HepG2 (cell line): ENCODE measurements at regions not wholly inside any gene's neighbourhood (a gene's known extent, or its start where the extent isn't known, plus 50 kb on each side); places are given as distances from the start of the nearest gene placed in this dataset.

Source experiments
- HOXA7 ChIP-seq: sonication (generic); formaldehyde crosslinking; IDR thresholded peaks from 2 replicates; pipeline ENCODE4 v1.8.1; 2022; ENCODE audit warnings: mild to moderate bottlenecking, missing genetic modification reagents, moderate library complexity
- HOXA9 ChIP-seq: sonication (generic); formaldehyde crosslinking; IDR thresholded peaks from 2 replicates; pipeline ENCODE4 v1.8.1; 2022; ENCODE audit warnings: missing genetic modification reagents, mild to moderate bottlenecking, moderate library complexity, borderline replicate concordance
- KDM5B ChIP-seq: sonication (generic); formaldehyde crosslinking; IDR thresholded peaks from 2 replicates; pipeline ENCODE4 v1.4.0; 2020; ENCODE audit warnings: missing genetic modification reagents, mild to moderate bottlenecking, borderline replicate concordance
- KLF16 ChIP-seq, 2 experiments: sonication (generic) in 1 of 2; formaldehyde crosslinking in 1 of 2; IDR thresholded peaks; 2 replicates each; pipeline versions ENCODE4 v1.6.1 to v1.8.0; 2016 to 2023; ENCODE audit warnings: missing genetic modification reagents in 2 of 2, missing compliant biosample characterization in 1 of 2
- NBN ChIP-seq: fragments of 450-650 bp; conservative IDR thresholded peaks from 2 replicates; pipeline ENCODE4 v1.6.1; 2017
- NFIC ChIP-seq: IDR thresholded peaks from 2 replicates; pipeline ENCODE4 v1.6.1; 2012; ENCODE audit warnings: mild to moderate bottlenecking, low read length, inconsistent platforms
- NKX3-1 ChIP-seq: sonication (generic); formaldehyde crosslinking; IDR thresholded peaks from 2 replicates; pipeline ENCODE4 v1.5.0; 2020; ENCODE audit warnings: missing genetic modification reagents
- NONO ChIP-seq, 2 experiments: fragments of 450-650 bp in 1 of 2; sonication (generic) in 1 of 2; formaldehyde crosslinking in 1 of 2; IDR thresholded peaks in 1 of 2; conservative IDR thresholded peaks in 1 of 2; 2 replicates each; pipeline versions ENCODE4 v1.6.1 to v1.8.0; 2017 to 2022; ENCODE audit warnings: mild to moderate bottlenecking in 1 of 2, missing genetic modification reagents in 1 of 2, moderate library complexity in 1 of 2
- POLR2AphosphoS5 ChIP-seq: IDR thresholded peaks from 2 replicates; pipeline ENCODE4 v1.6.1; 2012; ENCODE audit warnings: low read depth, low read length
- ZNF431 ChIP-seq: sonication (generic); formaldehyde crosslinking; IDR thresholded peaks from 2 replicates; pipeline ENCODE4 v1.9.0; 2022; ENCODE audit warnings: missing genetic modification reagents, low read depth, mild to moderate bottlenecking, borderline replicate concordance
- ZNF543 ChIP-seq: sonication (generic); formaldehyde crosslinking; IDR thresholded peaks from 2 replicates; pipeline ENCODE4 v1.4.0; 2020; ENCODE audit warnings: mild to moderate bottlenecking, missing genetic modification reagents
- ZNF549 ChIP-seq: sonication (generic); formaldehyde crosslinking; IDR thresholded peaks from 2 replicates; pipeline ENCODE4 v1.5.0; 2020; ENCODE audit warnings: missing genetic modification reagents
- ZNF567 ChIP-seq: sonication (generic); formaldehyde crosslinking; IDR thresholded peaks from 2 replicates; pipeline ENCODE4 v1.8.1; 2023; ENCODE audit warnings: mild to moderate bottlenecking, missing genetic modification reagents, borderline replicate concordance
- ZNF589 ChIP-seq: sonication (generic); formaldehyde crosslinking; conservative IDR thresholded peaks from 2 replicates; pipeline ENCODE4 v1.8.0; 2022; ENCODE audit warnings: mild to moderate bottlenecking, moderate library complexity, missing genetic modification reagents
- ZNF605 ChIP-seq: sonication (generic); formaldehyde crosslinking; IDR thresholded peaks from 2 replicates; pipeline ENCODE4 v1.8.0; 2022; ENCODE audit warnings: mild to moderate bottlenecking, missing genetic modification reagents
- ZNF83 ChIP-seq: sonication (generic); formaldehyde crosslinking; IDR thresholded peaks from 2 replicates; pipeline ENCODE4 v1.4.0; 2020; ENCODE audit warnings: missing genetic modification reagents, mild to moderate bottlenecking, borderline replicate concordance
- TF ChIP-seq, protein P1 (sequence below): sonication (generic); formaldehyde crosslinking; IDR thresholded peaks from 2 replicates; pipeline ENCODE4 v1.4.0; 2020; ENCODE audit warnings: missing genetic modification reagents, mild to moderate bottlenecking, borderline replicate concordance
- TF ChIP-seq, protein P2 (sequence below): sonication (generic); formaldehyde crosslinking; IDR thresholded peaks from 2 replicates; pipeline ENCODE4 v1.4.0; 2020; ENCODE audit warnings: missing genetic modification reagents
- TF ChIP-seq, protein P3 (sequence below): sonication (generic); formaldehyde crosslinking; IDR thresholded peaks from 2 replicates; pipeline ENCODE4 v1.4.0; 2020; ENCODE audit warnings: missing genetic modification reagents, borderline replicate concordance
- TF ChIP-seq, protein P4 (sequence below): sonication (generic); formaldehyde crosslinking; IDR thresholded peaks from 2 replicates; pipeline ENCODE4 v1.5.1; 2020; ENCODE audit warnings: missing genetic modification reagents, mild to moderate bottlenecking, borderline replicate concordance
- TF ChIP-seq, protein P5 (sequence below): IDR thresholded peaks from 2 replicates; pipeline ENCODE4 v1.6.1; 2016; ENCODE audit warnings: mild to moderate bottlenecking, missing biosample characterization, missing genetic modification reagents
- TF ChIP-seq, protein P6 (sequence below): sonication (generic); formaldehyde crosslinking; IDR thresholded peaks from 2 replicates; pipeline ENCODE4 v1.8.0; 2022; ENCODE audit warnings: mild to moderate bottlenecking, missing genetic modification reagents, borderline replicate concordance

DNA sequence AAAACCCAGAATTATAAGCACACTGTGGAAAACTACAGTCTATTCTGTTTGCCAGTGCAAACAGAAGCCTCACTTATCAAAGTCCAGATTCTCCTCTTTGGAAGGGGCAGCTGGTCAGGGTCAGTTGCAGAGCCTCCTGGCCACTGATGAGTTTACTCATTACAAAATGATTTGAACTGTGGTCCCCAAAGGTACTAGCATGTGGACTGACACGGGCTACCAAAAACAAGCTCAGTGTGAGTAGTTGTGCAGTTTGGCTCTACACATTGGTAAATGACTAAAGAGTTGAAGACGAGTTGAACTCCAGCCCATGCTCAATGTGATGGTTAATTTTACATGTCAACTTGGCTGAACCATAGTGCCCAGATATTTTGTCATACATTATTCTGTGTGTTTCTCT lies 221.5 kb downstream of the ZIC4 start (continued):
- TF ChIP-seq, protein P1, sequence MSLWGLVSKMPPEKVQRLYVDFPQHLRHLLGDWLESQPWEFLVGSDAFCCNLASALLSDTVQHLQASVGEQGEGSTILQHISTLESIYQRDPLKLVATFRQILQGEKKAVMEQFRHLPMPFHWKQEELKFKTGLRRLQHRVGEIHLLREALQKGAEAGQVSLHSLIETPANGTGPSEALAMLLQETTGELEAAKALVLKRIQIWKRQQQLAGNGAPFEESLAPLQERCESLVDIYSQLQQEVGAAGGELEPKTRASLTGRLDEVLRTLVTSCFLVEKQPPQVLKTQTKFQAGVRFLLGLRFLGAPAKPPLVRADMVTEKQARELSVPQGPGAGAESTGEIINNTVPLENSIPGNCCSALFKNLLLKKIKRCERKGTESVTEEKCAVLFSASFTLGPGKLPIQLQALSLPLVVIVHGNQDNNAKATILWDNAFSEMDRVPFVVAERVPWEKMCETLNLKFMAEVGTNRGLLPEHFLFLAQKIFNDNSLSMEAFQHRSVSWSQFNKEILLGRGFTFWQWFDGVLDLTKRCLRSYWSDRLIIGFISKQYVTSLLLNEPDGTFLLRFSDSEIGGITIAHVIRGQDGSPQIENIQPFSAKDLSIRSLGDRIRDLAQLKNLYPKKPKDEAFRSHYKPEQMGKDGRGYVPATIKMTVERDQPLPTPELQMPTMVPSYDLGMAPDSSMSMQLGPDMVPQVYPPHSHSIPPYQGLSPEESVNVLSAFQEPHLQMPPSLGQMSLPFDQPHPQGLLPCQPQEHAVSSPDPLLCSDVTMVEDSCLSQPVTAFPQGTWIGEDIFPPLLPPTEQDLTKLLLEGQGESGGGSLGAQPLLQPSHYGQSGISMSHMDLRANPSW (CRISPR knock-in tag): peak; percentile 90
- TF ChIP-seq ZNF431 (CRISPR knock-in tag) (no peak), NONO (IDR thresholded peaks at IDR 0.05) (no peak), NONO (CRISPR knock-in tag; conservative IDR thresholded peaks at IDR 0.05) (peak; percentile 55; the same call in 1 of the 2 replicates), NKX3-1 (no peak), ZNF549 (CRISPR knock-in tag) (no peak), HOXA7 (no peak), POLR2AphosphoS5 (no peak; the same call in 1 of the 2 replicates), HOXA9 (CRISPR knock-in tag) (no peak), KDM5B (CRISPR knock-in tag) (no peak), ZNF83 (CRISPR knock-in tag) (no peak), ZNF567 (no peak; the same call in 1 of the 2 replicates), ZNF589 (CRISPR knock-in tag) (no peak), KLF16 (CRISPR knock-in tag; IDR thresholded peaks at IDR 0.05) (peak in 1 of 2 experiments; percentile 78; a peak in 1 of 4 replicates), ZNF543 (CRISPR knock-in tag) (no peak), ZNF605 (CRISPR knock-in tag) (peak; percentile 63; the same call in 1 of the 2 replicates), NBN (no peak), NFIC (peak; percentile 87; the same call in 1 of the 2 replicates)
- TF ChIP-seq, protein P2, sequence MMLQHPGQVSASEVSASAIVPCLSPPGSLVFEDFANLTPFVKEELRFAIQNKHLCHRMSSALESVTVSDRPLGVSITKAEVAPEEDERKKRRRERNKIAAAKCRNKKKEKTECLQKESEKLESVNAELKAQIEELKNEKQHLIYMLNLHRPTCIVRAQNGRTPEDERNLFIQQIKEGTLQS (CRISPR knock-in tag): no peak; the same call in 1 of the 2 replicates
- TF ChIP-seq, protein P3, sequence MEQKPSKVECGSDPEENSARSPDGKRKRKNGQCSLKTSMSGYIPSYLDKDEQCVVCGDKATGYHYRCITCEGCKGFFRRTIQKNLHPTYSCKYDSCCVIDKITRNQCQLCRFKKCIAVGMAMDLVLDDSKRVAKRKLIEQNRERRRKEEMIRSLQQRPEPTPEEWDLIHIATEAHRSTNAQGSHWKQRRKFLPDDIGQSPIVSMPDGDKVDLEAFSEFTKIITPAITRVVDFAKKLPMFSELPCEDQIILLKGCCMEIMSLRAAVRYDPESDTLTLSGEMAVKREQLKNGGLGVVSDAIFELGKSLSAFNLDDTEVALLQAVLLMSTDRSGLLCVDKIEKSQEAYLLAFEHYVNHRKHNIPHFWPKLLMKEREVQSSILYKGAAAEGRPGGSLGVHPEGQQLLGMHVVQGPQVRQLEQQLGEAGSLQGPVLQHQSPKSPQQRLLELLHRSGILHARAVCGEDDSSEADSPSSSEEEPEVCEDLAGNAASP: peak; percentile 88; the same call in 1 of the 2 replicates
- TF ChIP-seq, protein P4, sequence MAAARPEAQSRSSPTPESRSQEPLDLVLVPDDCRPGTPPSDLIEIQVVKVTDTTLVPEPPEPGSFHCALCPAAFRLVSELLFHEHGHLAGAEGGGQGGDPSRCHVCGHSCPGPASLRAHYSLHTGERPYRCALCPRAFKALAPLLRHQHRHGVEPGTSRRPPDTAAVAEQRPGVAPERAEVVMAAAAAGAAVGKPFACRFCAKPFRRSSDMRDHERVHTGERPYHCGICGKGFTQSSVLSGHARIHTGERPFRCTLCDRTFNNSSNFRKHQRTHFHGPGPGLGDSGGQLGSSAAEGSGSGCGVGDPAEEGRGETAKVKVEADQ (CRISPR knock-in tag): no peak
- TF ChIP-seq, protein P5, sequence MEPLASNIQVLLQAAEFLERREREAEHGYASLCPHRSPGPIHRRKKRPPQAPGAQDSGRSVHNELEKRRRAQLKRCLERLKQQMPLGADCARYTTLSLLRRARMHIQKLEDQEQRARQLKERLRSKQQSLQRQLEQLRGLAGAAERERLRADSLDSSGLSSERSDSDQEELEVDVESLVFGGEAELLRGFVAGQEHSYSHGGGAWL (CRISPR knock-in tag): no peak
- TF ChIP-seq, protein P6, sequence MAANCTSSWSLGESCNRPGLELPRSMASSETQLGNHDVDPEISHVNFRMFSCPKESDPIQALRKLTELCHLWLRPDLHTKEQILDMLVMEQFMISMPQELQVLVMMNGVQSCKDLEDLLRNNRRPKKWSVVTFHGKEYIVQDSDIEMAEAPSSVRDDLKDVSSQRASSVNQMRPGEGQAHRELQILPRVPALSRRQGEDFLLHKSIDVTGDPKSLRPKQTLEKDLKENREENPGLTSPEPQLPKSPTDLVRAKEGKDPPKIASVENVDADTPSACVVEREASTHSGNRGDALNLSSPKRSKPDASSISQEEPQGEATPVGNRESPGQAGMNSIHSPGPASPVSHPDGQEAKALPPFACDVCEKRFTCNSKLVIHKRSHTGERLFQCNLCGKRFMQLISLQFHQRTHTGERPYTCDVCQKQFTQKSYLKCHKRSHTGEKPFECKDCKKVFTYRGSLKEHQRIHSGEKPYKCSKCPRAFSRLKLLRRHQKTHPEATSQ: peak; percentile 87; the same call in 1 of the 2 replicates
